ENCODE measurements at regions not wholly inside any gene's neighbourhood (a gene's known extent, or its start where the extent isn't known, plus 50 kb on each side); places are given as distances from the start of the nearest gene placed in this dataset.
"Not testable (repeated sequence)": the region's sequence is repeated elsewhere in the genome, so short reads cannot be mapped to it uniquely, and the experiment has no call there.

DNA sequence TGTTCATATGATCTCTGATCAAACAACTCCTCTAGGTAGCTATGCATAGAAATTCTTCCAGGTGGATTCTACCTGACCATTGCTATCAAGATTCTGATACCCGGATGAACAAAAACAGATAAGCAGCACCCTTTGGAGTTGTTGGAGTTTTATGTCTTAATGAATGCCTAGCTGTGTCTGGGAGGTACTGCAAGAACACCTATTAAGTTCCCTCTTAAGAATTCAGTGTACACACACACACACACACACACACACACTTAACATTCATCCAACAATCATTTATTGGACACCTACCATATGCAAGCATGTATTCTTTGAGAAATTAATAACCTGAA is 58.1 kb upstream of the FNDC3B start:
- ATAC-seq = no peak

DNA sequence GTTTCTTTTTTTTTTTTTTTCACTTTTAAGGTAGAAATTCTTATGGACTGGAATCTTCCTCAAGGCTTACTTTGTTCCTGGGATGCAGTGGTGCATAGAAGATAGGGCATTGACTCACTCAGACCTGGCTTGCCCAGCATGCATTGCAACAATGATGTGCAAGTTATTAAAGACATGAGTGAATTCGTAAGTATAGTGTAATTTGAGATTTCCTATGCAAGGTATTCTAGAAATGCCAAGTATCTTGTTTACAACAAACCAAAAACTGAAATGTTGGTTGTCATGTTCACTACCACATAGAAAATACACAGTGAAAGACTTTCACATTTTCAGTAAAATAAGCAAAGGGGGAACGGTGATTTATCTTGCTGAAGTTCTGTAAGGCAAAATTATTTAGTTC is 56.5 kb upstream of the FNDC3B start:
- no peak for ATAC-seq

DNA sequence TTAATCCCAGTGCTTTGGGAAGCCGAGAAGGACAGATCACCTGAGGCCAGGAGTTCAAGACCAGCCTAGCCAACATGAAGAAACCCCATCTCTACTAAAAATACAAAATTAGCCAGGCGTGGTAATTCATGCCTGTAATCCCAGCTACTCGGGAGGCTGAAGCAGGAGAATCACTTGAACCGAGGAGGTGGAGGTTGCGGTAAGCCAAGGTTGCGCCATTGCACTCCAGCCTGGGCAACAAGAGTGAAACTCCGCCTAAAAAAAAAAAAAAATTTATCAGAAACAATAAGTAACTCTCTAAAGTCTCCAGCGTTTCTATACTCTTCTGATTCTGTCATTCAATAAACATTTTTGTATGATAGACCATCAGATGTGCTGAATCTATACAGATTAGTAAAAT is 55.7 kb upstream of the FNDC3B start:
- not testable (repeated sequence) for ATAC-seq

- ATAC-seq = no peak
These were observed 54.5 kb upstream of the FNDC3B start for GRCh38 chr3:171984883-171985282.

- ATAC-seq = no peak
These were observed 53.2 kb upstream of the FNDC3B start for GRCh38 chr3:171986176-171986575.

- ATAC-seq = no peak
These were observed 52.4 kb upstream of the FNDC3B start for GRCh38 chr3:171986757-171987518.

Measured in esophagus mucosa (tissue), 1 donor.